ENCODE measurements at regions not wholly inside any gene's neighbourhood (a gene's known extent, or its start where the extent isn't known, plus 50 kb on each side); places are given as distances from the start of the nearest gene placed in this dataset.

DNA sequence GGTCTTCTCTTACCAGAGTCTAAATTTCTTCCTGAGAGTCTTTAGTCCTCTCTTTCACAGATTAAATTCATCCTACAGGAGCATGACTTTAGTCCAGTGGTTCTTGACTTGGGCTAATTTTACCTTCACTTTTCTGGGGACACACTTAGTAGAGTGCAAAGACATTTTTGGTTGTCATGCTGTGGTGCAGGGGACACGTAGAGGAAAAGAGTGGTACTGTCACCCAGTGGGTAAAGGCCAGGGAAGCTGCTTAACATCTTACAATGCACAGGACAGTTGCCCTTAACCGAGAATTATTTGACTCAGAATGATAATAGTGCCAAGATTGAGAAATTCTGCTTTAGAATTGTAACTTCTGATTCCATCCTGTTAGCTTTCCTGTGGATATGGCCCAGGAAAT is 772.5 kb upstream of the GRM7 start:
- WGBS, 4 donors, result 47 to 60% (median 53%) methylated on average over 2 of the region's 2 CpGs
- ATAC-seq (no peak), DNase-seq (no peak)
- no peak overlapping the region for H3K27ac ChIP-seq
- intact Hi-C loops (cut with DNase I), result no loop called here
- H3K4me3 ChIP-seq, result no peak overlapping the region
- no peaks in the 10 kb centered on the region for H3K27me3 ChIP-seq
- no peaks in the 10 kb centered on the region for H3K4me1 ChIP-seq
- no peaks in the 10 kb centered on the region for H3K36me3 ChIP-seq
- no peaks in the 10 kb centered on the region for H3K9me3 ChIP-seq
- TF ChIP-seq, protein P1, sequence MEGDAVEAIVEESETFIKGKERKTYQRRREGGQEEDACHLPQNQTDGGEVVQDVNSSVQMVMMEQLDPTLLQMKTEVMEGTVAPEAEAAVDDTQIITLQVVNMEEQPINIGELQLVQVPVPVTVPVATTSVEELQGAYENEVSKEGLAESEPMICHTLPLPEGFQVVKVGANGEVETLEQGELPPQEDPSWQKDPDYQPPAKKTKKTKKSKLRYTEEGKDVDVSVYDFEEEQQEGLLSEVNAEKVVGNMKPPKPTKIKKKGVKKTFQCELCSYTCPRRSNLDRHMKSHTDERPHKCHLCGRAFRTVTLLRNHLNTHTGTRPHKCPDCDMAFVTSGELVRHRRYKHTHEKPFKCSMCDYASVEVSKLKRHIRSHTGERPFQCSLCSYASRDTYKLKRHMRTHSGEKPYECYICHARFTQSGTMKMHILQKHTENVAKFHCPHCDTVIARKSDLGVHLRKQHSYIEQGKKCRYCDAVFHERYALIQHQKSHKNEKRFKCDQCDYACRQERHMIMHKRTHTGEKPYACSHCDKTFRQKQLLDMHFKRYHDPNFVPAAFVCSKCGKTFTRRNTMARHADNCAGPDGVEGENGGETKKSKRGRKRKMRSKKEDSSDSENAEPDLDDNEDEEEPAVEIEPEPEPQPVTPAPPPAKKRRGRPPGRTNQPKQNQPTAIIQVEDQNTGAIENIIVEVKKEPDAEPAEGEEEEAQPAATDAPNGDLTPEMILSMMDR (IDR thresholded peaks at IDR 0.05), result no peak
- TF ChIP-seq POLR2A (IDR thresholded peaks at IDR 0.05), result no peak

DNA sequence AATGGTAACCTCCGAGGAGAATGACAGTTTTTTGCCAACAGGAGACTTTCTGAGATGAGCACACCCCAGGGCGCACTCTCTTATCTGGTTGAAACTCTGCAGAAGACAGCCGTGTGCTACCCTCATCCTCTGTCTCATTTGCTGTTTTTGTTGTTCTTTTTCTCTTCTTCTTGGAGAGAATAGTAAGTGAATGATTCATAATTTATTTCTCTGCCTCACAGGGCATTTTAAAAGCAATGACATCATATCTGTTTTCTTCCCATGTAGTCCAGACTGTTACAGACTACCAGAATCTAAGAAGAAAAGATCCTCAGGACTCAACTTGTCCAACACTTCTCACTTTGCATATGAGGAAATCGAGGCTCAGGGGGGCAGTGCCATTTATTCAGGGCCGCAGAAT is 771.1 kb upstream of the GRM7 start:
- TF ChIP-seq POLR2A (IDR thresholded peaks at IDR 0.05), result no peak
- TF ChIP-seq, protein P1 (IDR thresholded peaks at IDR 0.05), result no peak
- WGBS, 4 donors, result 43 to 44% (median 43%) methylated on average over 5 of the region's 5 CpGs
- intact Hi-C loops (cut with DNase I), result no loop called here
- Histone ChIP-seq H3K36me3 (no peaks in the 10 kb centered on the region), H3K4me3 (no peak overlapping the region), H3K27me3 (no peaks in the 10 kb centered on the region), H3K9me3 (no peaks in the 10 kb centered on the region), H3K4me1 (no peaks in the 10 kb centered on the region), H3K27ac (no peak overlapping the region)
- no peak for ATAC-seq
- no peak for DNase-seq

DNA sequence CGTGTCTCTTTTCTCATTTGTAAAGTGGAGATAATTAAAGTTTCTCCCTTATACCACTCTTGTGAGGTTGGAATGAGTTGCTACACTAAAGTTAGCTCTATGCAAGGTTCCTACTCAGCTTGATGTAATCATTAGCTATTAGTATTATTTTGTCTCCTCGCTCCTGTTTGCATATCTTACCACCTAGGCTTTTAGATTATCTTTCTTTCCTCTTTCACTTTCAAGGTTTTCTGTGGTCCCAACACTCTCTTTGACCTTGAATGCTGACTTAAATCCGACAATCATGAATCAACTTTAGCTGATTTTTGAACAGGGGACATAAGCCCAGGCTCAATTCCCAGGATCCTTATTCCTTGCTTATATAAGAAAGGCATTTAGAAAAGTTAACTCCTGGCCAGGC is 769.7 kb upstream of the GRM7 start:
- DNase-seq (no peak), ATAC-seq (no peak)
- TF ChIP-seq, protein P1 (IDR thresholded peaks at IDR 0.05), result no peak
- no peak for TF ChIP-seq POLR2A (IDR thresholded peaks at IDR 0.05)
- H3K9me3 ChIP-seq, result no peaks in the 10 kb centered on the region
- no peak overlapping the region for H3K4me3 ChIP-seq
- H3K27me3 ChIP-seq, result no peaks in the 10 kb centered on the region
- intact Hi-C loops (cut with DNase I), result no loop called here
- H3K4me1 ChIP-seq, result no peaks in the 10 kb centered on the region
- H3K27ac ChIP-seq, result no peak overlapping the region
- 78 to 86% (median 81%) methylated on average over 3 of the region's 3 CpGs for WGBS, 4 donors
- no peaks in the 10 kb centered on the region for H3K36me3 ChIP-seq

DNA sequence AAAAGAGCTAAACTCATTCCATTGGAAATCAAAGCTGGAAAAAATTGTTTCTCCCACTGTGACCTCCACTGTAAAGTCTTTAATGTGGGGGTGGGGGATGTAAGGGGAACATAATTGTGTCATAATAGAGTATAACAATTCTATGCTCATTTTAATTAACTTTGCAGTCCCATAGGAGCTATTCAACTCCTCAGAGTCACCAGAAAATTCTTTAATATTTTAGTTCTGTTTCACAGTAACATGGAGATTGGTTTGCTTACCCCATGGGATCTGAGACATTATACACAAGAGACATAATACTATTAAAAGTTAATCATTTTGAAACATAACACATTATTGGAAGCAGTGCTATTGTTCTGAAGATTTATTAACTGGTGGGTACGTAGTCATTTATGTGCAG is 765.9 kb upstream of the GRM7 start:
- TF ChIP-seq POLR2A (IDR thresholded peaks at IDR 0.05), result no peak
- TF ChIP-seq, protein P1 (IDR thresholded peaks at IDR 0.05), result no peak
- intact Hi-C loops (cut with DNase I), result no loop called here
- no peak overlapping the region for H3K27ac ChIP-seq

More for the DNA sequence above, 765.9 kb upstream of the GRM7 start:
- no peaks in the 10 kb centered on the region for H3K36me3 ChIP-seq
- ATAC-seq, result no peak
- WGBS, 4 donors, result 71 to 84% (median 79%) methylated on average over 1 of the region's 1 CpG
- no peak overlapping the region for H3K4me3 ChIP-seq
- no peaks in the 10 kb centered on the region for H3K27me3 ChIP-seq
- H3K4me1 ChIP-seq, result no peaks in the 10 kb centered on the region
- peaks cover 0 to 6% (median 0%) of the 10 kb centered on the region in 12 donors for H3K9me3 ChIP-seq
- no peak for DNase-seq
